ENCODE measurements at regions not wholly inside any gene's neighbourhood (a gene's known extent, or its start where the extent isn't known, plus 50 kb on each side); places are given as distances from the start of the nearest gene placed in this dataset.

DNA sequence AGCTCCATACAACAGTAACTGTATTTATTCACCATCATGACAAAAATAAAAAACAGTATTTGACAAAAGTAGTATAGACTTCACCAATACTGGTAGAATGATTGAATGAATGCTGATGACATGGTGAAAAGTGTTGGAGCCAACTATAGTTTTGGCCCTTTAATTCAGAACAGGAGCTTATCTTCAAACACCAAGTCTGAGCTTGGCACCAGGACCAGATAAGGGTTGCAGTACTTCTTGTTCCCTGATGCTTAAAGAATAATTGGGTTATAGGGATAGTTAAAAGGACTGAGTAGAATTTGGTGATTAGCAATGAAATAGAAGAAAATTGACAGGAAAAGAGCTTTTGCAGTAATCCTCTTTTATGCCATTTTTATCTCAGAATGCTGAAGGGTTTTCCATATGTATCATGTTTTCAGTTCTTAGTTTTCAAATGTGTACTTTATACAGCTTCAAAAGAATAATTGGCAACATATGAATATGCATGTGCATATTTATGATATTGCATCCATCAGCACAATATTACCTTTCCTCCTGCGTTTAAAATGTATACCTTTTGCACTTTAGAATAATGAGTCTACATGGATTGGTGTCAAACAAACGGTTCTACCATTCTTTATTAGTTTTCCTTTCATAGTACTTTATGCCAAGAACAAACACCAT lies 214.2 kb upstream of the ARHGAP42 start:
- no TSS peak for BruUV-seq (replicated peaks)
- Histone ChIP-seq H3K36me3 (ENCODE audit: control insufficient read depth in 1 of 2, insufficient read depth in 2 of 2, low read length in 2 of 2) (no peaks in the 10 kb centered on the region), H3K9ac (ENCODE audit: low read length) (no peak overlapping the region), H3K9me3 (ENCODE audit: control insufficient read depth in 1 of 2, insufficient read depth in 1 of 2, low read depth in 1 of 2, low read length in 2 of 2) (no peaks in the 10 kb centered on the region), H3K9me2 (ENCODE audit: insufficient read depth) (no peaks in the 10 kb centered on the region), H3K27me3 (ENCODE audit: insufficient read depth, low read length) (peaks cover 11% of the 10 kb centered on the region; the same call in 1 of the 2 replicates), H3K4me1 (ENCODE audit: control insufficient read depth in 1 of 2, insufficient read depth in 2 of 2, low read length in 2 of 2) (no peaks in the 10 kb centered on the region), H3K27ac (ENCODE audit: low read depth, low read length) (no peak overlapping the region), H2AFZ (ENCODE audit: low read depth, low read length, poor library complexity, severe bottlenecking) (no peak overlapping the region), H3K4me3 (replicated peaks in 1 of 2; ENCODE audit: low read depth in 1 of 2, low read length in 2 of 2) (no peak overlapping the region), H3K79me2 (ENCODE audit: insufficient read depth, low read length) (no peaks in the 10 kb centered on the region), H4K20me1 (ENCODE audit: insufficient read depth) (no peaks in the 10 kb centered on the region), H3K4me2 (ENCODE audit: low read length) (no peak overlapping the region)
- CTCF ChIA-PET = no interaction called here
- RAD21 ChIA-PET (ENCODE audit: low non-redundant PET in 1 of 2, low total read pairs in 2 of 2, uncharacterized antibody in 2 of 2, unreplicated experiment in 2 of 2) = no interaction called here
- TF ChIP-seq EZH2 (IDR thresholded peaks at IDR 0.05) (no peak), ZFX (IDR thresholded peaks at IDR 0.05) (no peak), POLR2AphosphoS5 (IDR thresholded peaks at IDR 0.05; ENCODE audit: low read depth, low read length) (no peak), CEBPB (IDR thresholded peaks at IDR 0.05; ENCODE audit: low read depth) (no peak), POLR2A (IDR thresholded peaks at IDR 0.05; ENCODE audit: borderline replicate concordance, extremely low read depth, insufficient read depth, insufficient read length) (no peak)
- POLR2A ChIA-PET = no interaction called here
- intact Hi-C loops (cut with micrococcal nuclease) = no loop called here
- DNase-seq (ENCODE audit: low read depth, low spot score) (no peak), ATAC-seq (no peak)

DNA sequence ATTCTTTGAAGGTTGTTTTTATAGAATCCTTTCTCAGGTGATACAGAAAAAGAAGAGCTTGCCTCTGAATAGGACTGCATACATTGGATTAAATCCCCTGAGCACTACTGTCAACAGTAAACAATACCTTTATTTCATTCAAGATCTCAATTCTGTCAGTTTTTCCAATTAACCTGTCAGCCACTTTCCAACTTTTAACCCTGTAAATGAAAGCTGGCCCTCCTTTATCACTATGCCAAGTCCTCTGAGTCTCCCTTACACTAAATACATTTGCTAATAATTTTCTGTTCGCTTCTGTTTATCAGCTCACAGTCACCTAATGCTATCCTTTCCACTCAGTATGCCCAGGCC lies 213.7 kb upstream of the ARHGAP42 start:
- TF ChIP-seq CEBPB (IDR thresholded peaks at IDR 0.05; ENCODE audit: low read depth) (no peak), SIN3A (IDR thresholded peaks at IDR 0.05; ENCODE audit: low read depth) (no peak), EZH2phosphoT487 (IDR thresholded peaks at IDR 0.05; ENCODE audit: borderline replicate concordance) (no peak), EGR1 (IDR thresholded peaks at IDR 0.05; ENCODE audit: low read depth) (no peak), YY1 (IDR thresholded peaks at IDR 0.05; ENCODE audit: extremely low read depth, insufficient replicate concordance, low read depth, low read length) (no peak), EZH2 (IDR thresholded peaks at IDR 0.05) (no peak), POLR2A (IDR thresholded peaks at IDR 0.05; ENCODE audit: borderline replicate concordance, extremely low read depth, insufficient read depth, insufficient read length) (no peak)
- TF ChIP-seq, protein P1, sequence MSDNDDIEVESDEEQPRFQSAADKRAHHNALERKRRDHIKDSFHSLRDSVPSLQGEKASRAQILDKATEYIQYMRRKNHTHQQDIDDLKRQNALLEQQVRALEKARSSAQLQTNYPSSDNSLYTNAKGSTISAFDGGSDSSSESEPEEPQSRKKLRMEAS (IDR thresholded peaks at IDR 0.05) = no peak
- TF ChIP-seq, protein P2, sequence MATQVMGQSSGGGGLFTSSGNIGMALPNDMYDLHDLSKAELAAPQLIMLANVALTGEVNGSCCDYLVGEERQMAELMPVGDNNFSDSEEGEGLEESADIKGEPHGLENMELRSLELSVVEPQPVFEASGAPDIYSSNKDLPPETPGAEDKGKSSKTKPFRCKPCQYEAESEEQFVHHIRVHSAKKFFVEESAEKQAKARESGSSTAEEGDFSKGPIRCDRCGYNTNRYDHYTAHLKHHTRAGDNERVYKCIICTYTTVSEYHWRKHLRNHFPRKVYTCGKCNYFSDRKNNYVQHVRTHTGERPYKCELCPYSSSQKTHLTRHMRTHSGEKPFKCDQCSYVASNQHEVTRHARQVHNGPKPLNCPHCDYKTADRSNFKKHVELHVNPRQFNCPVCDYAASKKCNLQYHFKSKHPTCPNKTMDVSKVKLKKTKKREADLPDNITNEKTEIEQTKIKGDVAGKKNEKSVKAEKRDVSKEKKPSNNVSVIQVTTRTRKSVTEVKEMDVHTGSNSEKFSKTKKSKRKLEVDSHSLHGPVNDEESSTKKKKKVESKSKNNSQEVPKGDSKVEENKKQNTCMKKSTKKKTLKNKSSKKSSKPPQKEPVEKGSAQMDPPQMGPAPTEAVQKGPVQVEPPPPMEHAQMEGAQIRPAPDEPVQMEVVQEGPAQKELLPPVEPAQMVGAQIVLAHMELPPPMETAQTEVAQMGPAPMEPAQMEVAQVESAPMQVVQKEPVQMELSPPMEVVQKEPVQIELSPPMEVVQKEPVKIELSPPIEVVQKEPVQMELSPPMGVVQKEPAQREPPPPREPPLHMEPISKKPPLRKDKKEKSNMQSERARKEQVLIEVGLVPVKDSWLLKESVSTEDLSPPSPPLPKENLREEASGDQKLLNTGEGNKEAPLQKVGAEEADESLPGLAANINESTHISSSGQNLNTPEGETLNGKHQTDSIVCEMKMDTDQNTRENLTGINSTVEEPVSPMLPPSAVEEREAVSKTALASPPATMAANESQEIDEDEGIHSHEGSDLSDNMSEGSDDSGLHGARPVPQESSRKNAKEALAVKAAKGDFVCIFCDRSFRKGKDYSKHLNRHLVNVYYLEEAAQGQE (IDR thresholded peaks at IDR 0.05; ENCODE audit: low read depth) = no peak
- TF ChIP-seq, protein P3, sequence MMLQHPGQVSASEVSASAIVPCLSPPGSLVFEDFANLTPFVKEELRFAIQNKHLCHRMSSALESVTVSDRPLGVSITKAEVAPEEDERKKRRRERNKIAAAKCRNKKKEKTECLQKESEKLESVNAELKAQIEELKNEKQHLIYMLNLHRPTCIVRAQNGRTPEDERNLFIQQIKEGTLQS (IDR thresholded peaks at IDR 0.05) = no peak
- ChIA-PET POLR2A (no interaction called here), RAD21 (ENCODE audit: low non-redundant PET in 1 of 2, low total read pairs in 2 of 2, uncharacterized antibody in 2 of 2, unreplicated experiment in 2 of 2) (no interaction called here), CTCF (no interaction called here)
- no peaks in the 10 kb centered on the region for H3K36me3 ChIP-seq (ENCODE audit: control insufficient read depth in 1 of 2, insufficient read depth in 2 of 2, low read length in 2 of 2)
- no peak overlapping the region for H3K9ac ChIP-seq (ENCODE audit: low read length)
- H3K4me1 ChIP-seq (ENCODE audit: control insufficient read depth in 1 of 2, insufficient read depth in 2 of 2, low read length in 2 of 2) = no peaks in the 10 kb centered on the region
- H3K27me3 ChIP-seq (ENCODE audit: insufficient read depth, low read length) = peaks cover 11% of the 10 kb centered on the region; the same call in 1 of the 2 replicates
- no TSS peak for BruUV-seq (replicated peaks)
- no peaks in the 10 kb centered on the region for H4K20me1 ChIP-seq (ENCODE audit: insufficient read depth)
- no peaks in the 10 kb centered on the region for H3K9me3 ChIP-seq (ENCODE audit: control insufficient read depth in 1 of 2, insufficient read depth in 1 of 2, low read depth in 1 of 2, low read length in 2 of 2)
- no peak overlapping the region for H3K27ac ChIP-seq (ENCODE audit: low read depth, low read length)
- H2AFZ ChIP-seq (ENCODE audit: low read depth, low read length, poor library complexity, severe bottlenecking) = no peak overlapping the region
- no peak overlapping the region for H3K4me2 ChIP-seq (ENCODE audit: low read length)
- no peaks in the 10 kb centered on the region for H3K9me2 ChIP-seq (ENCODE audit: insufficient read depth)
- no peaks in the 10 kb centered on the region for H3K79me2 ChIP-seq (ENCODE audit: insufficient read depth, low read length)
- H3K4me3 ChIP-seq (replicated peaks in 1 of 2; ENCODE audit: low read depth in 1 of 2, low read length in 2 of 2) = no peak overlapping the region
- no peak for DNase-seq (ENCODE audit: low read depth, low spot score)
- no peak for ATAC-seq
- intact Hi-C loops (cut with micrococcal nuclease) = no loop called here
